HL-60/S4 treated with retinoic acid at 250 ng/mL for 4 days and 3 days (cell line): ENCODE measurements at regions not wholly inside any gene's neighbourhood (a gene's known extent, or its start where the extent isn't known, plus 50 kb on each side); places are given as distances from the start of the nearest gene placed in this dataset.
"Not testable (repeated sequence)": the region's sequence is repeated elsewhere in the genome, so short reads cannot be mapped to it uniquely, and the experiment has no call there.

Source experiments
- in situ Hi-C: fragments of 300-500 bp; cut with MboI; formaldehyde crosslinking; loops from 2 replicates; pipeline ENCODE4 v1.7.0; 2022; ENCODE audit warnings: low sequenced_read_pairs

- in situ Hi-C loops = no loop called here
These were observed 435.6 kb upstream of the RASGRP1 start for GRCh38 chr15:39000008-39000734.

- in situ Hi-C loops = no loop called here
These were observed 445.1 kb upstream of the RASGRP1 start for GRCh38 chr15:39009740-39010139.

- in situ Hi-C loops = not testable (repeated sequence)
These were observed 446.5 kb upstream of the RASGRP1 start for GRCh38 chr15:39011066-39011465.

- in situ Hi-C loops = no loop called here
These were observed 448.6 kb upstream of the RASGRP1 start for GRCh38 chr15:39013262-39013661.

- in situ Hi-C loops = no loop called here
These were observed 450.1 kb upstream of the RASGRP1 start for GRCh38 chr15:39014682-39015081.

GRCh38 chr15:39016706-39017105, 452.1 kb upstream of the RASGRP1 start:
- in situ Hi-C loops = no loop called here

GRCh38 chr15:39018966-39019365, 454.4 kb upstream of the RASGRP1 start:
- in situ Hi-C loops = no loop called here

GRCh38 chr15:39021341-39021740, 456.7 kb upstream of the RASGRP1 start:
- in situ Hi-C loops = no loop called here

- in situ Hi-C loops = no loop called here
These were observed 458.1 kb upstream of the RASGRP1 start for GRCh38 chr15:39022532-39023305.

GRCh38 chr15:39025321-39025720, 460.7 kb upstream of the RASGRP1 start:
- in situ Hi-C loops = no loop called here

GRCh38 chr15:39025881-39026280, 461.3 kb upstream of the RASGRP1 start:
- in situ Hi-C loops = no loop called here

- in situ Hi-C loops = no loop called here
These were observed 463.5 kb upstream of the RASGRP1 start for GRCh38 chr15:39028069-39028468.

GRCh38 chr15:39029741-39030140, 465.1 kb upstream of the RASGRP1 start:
- in situ Hi-C loops = no loop called here

GRCh38 chr15:39030291-39031070, 465.9 kb upstream of the RASGRP1 start:
- in situ Hi-C loops = no loop called here

- in situ Hi-C loops = no loop called here
These were observed 467.0 kb upstream of the RASGRP1 start for GRCh38 chr15:39031596-39031995.

GRCh38 chr15:39034816-39035215, 470.2 kb upstream of the RASGRP1 start:
- in situ Hi-C loops = no loop called here

GRCh38 chr15:39037611-39038010, 473.0 kb upstream of the RASGRP1 start:
- in situ Hi-C loops = not testable (repeated sequence)

- in situ Hi-C loops = no loop called here
These were observed 476.2 kb upstream of the RASGRP1 start for GRCh38 chr15:39040861-39041260.

GRCh38 chr15:39041979-39042495, 477.4 kb upstream of the RASGRP1 start:
- in situ Hi-C loops = no loop called here

- in situ Hi-C loops = no loop called here
These were observed 487.2 kb upstream of the RASGRP1 start for GRCh38 chr15:39051626-39052322.

- in situ Hi-C loops = no loop called here
These were observed 487.7 kb upstream of the RASGRP1 start for GRCh38 chr15:39052323-39052705.
